ENCODE measurements at regions not wholly inside any gene's neighbourhood (a gene's known extent, or its start where the extent isn't known, plus 50 kb on each side); places are given as distances from the start of the nearest gene placed in this dataset.

DNA sequence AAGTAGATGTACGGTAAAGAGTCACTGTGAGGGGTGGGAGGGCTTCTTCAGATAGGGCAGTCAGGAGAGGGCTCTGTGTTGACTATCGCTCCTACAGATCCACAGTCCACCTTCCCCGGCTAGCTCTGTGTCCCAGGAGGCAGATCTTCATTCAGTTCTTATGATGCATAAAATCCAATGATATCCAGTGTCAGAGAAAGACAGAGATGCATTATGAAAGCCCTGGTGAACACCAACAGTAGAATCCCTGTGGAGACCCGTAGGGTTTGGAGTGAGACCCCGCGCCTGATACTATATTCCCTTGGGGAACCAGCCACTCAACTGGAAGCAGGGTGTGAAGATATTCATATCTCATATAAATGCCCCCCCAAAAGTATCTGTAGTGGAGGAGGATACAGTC is 119.8 kb upstream of the SLCO3A1 start:
- 14% methylated on average over 6 of the region's 6 CpGs for WGBS (ENCODE audit: insufficient coverage, insufficient replicate concordance, low lambda C conversion rate, missing lambda C conversion rate)
- ATAC-seq (no peak), DNase-seq (ENCODE audit: low read depth, low spot score) (no peak), FAIRE-seq (no peak)
- no peaks in the 10 kb centered on the region; a peak in 1 of 4 replicates for H3K27me3 ChIP-seq (replicated peaks in 1 of 2; ENCODE audit: control insufficient read depth in 2 of 2, insufficient read depth in 2 of 2, low read length in 1 of 2)
- no peak overlapping the region for H3K4me3 ChIP-seq
- H3K4me1 ChIP-seq (ENCODE audit: control insufficient read depth, insufficient read depth, low read length), result no peaks in the 10 kb centered on the region
- CTCF ChIA-PET, result no interaction called here
- H2AFZ ChIP-seq (ENCODE audit: control insufficient read depth, low read depth, low read length), result no peak overlapping the region
- no peaks in the 10 kb centered on the region for H3K36me3 ChIP-seq (ENCODE audit: control insufficient read depth in 2 of 2, insufficient read depth in 2 of 2, low read length in 1 of 2)
- BruUV-seq (replicated peaks), result no TSS peak
- H3K4me2 ChIP-seq (ENCODE audit: control insufficient read depth, insufficient read depth), result no peak overlapping the region
- SMC1A ChIA-PET (ENCODE audit: uncharacterized antibody, unreplicated experiment), result no interaction called here
- H4K20me1 ChIP-seq (ENCODE audit: control insufficient read depth, insufficient read depth), result no peaks in the 10 kb centered on the region
- TF ChIP-seq HDAC2 (IDR thresholded peaks at IDR 0.05) (no peak), TCF3 (IDR thresholded peaks at IDR 0.05; ENCODE audit: borderline replicate concordance, insufficient read depth, low read depth, low read length) (no peak), ZNF274 (IDR thresholded peaks at IDR 0.05; ENCODE audit: insufficient read depth, insufficient read length) (no peak), FOS (IDR thresholded peaks at IDR 0.05; ENCODE audit: borderline replicate concordance, extremely low read depth, insufficient read length) (no peak), SIN3A (IDR thresholded peaks at IDR 0.05; ENCODE audit: low read depth, low read length) (no peak), NRF1 (conservative IDR thresholded peaks at IDR 0.05; ENCODE audit: low read depth, low read length) (no peak)
- TF ChIP-seq, protein P1, sequence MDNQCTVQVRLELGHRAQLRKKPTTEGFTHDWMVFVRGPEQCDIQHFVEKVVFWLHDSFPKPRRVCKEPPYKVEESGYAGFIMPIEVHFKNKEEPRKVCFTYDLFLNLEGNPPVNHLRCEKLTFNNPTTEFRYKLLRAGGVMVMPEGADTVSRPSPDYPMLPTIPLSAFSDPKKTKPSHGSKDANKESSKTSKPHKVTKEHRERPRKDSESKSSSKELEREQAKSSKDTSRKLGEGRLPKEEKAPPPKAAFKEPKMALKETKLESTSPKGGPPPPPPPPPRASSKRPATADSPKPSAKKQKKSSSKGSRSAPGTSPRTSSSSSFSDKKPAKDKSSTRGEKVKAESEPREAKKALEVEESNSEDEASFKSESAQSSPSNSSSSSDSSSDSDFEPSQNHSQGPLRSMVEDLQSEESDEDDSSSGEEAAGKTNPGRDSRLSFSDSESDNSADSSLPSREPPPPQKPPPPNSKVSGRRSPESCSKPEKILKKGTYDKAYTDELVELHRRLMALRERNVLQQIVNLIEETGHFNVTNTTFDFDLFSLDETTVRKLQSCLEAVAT (IDR thresholded peaks at IDR 0.05), result no peak
- in situ Hi-C loops (cut with MboI) (no loop called here), intact Hi-C loops (cut with micrococcal nuclease; ENCODE audit: unreplicated experiment) (no loop called here)
- RAD21 ChIA-PET (ENCODE audit: unreplicated experiment), result no interaction called here
- H3K27ac ChIP-seq (ENCODE audit: control insufficient read depth, insufficient read depth), result no peak overlapping the region
- H3K9me3 ChIP-seq (replicated peaks; ENCODE audit: control insufficient read depth, insufficient read depth, low read length), result no peaks in the 10 kb centered on the region
- no peak overlapping the region for H3K9ac ChIP-seq (ENCODE audit: control insufficient read depth, insufficient read depth, low read length)
- H3K79me2 ChIP-seq (ENCODE audit: control insufficient read depth, insufficient read depth, low read length), result no peaks in the 10 kb centered on the region
- POLR2A ChIA-PET, result no interaction called here
